Liver (tissue), 3 donors: ENCODE measurements at regions not wholly inside any gene's neighbourhood (a gene's known extent, or its start where the extent isn't known, plus 50 kb on each side); places are given as distances from the start of the nearest gene placed in this dataset.

Source experiments
- ATF3 ChIP-seq: IDR thresholded peaks from 2 replicates; pipeline ENCODE4 v1.6.1; 2016; ENCODE audit warnings: antibody characterized with exemption
- CTCF ChIP-seq: fragments of 150-350 bp; IDR thresholded peaks from 2 replicates; pipeline ENCODE4 v1.5.1; 2017; ENCODE audit warnings: improper control_type of control experiment, low read depth, low read length; ENCODE audit not compliant: missing input control
- EGR1 ChIP-seq, 2 donors: IDR thresholded peaks; 2 replicates each; pipeline ENCODE4 v1.6.1; 2016 to 2018; ENCODE audit warnings: antibody characterized with exemption in 2 of 2, low read depth in 2 of 2
- FOXA1 ChIP-seq: IDR thresholded peaks from 2 replicates; pipeline ENCODE4 v1.6.1; 2016; ENCODE audit warnings: antibody characterized with exemption
- FOXA2 ChIP-seq: IDR thresholded peaks from 2 replicates; pipeline ENCODE4 v1.6.1; 2016; ENCODE audit warnings: antibody characterized with exemption
- GABPA ChIP-seq, 2 donors: IDR thresholded peaks in 1 of 2; conservative IDR thresholded peaks in 1 of 2; 2 replicates each; pipeline ENCODE4 v1.6.1; 2016; ENCODE audit warnings: antibody characterized with exemption in 2 of 2, mild to moderate bottlenecking in 1 of 2, moderate library complexity in 1 of 2
- HNF4A ChIP-seq, 2 donors: conservative IDR thresholded peaks; 2 replicates each; pipeline ENCODE4 v1.6.1; 2016; ENCODE audit warnings: antibody characterized with exemption in 2 of 2, mild to moderate bottlenecking in 2 of 2
- MAX ChIP-seq: IDR thresholded peaks from 2 replicates; pipeline ENCODE4 v1.6.1; 2016; ENCODE audit warnings: antibody characterized with exemption
- RAD21 ChIP-seq, 2 donors: IDR thresholded peaks; 2 replicates each; pipeline ENCODE4 v1.6.1; 2016; ENCODE audit warnings: antibody characterized with exemption in 2 of 2, mild to moderate bottlenecking in 2 of 2
- RXRA ChIP-seq, 2 donors: IDR thresholded peaks; 2 replicates each; pipeline ENCODE4 v1.6.1; 2017 to 2018; ENCODE audit warnings: antibody characterized with exemption in 2 of 2, mild to moderate bottlenecking in 1 of 2
- SP1 ChIP-seq: IDR thresholded peaks from 2 replicates; pipeline ENCODE4 v1.6.1; 2018; ENCODE audit warnings: antibody characterized with exemption, mild to moderate bottlenecking
- TAF1 ChIP-seq: conservative IDR thresholded peaks from 2 replicates; pipeline ENCODE4 v1.6.1; 2016; ENCODE audit warnings: antibody characterized with exemption, mild to moderate bottlenecking
- YY1 ChIP-seq: IDR thresholded peaks from 2 replicates; pipeline ENCODE4 v1.6.1; 2016; ENCODE audit warnings: antibody characterized with exemption, mild to moderate bottlenecking
- ZBTB33 ChIP-seq: IDR thresholded peaks from 2 replicates; pipeline ENCODE4 v1.6.1; 2016; ENCODE audit warnings: antibody characterized with exemption
- donor health status: healthy.
- donor health status: healthy.

GRCh38 chr18:51540562-51540961 lies 343.1 kb upstream of the MEX3C start:
- no peak for TF ChIP-seq CTCF
- TF ChIP-seq FOXA2 = no peak
- TF ChIP-seq SP1 = no peak
- no peak for TF ChIP-seq ATF3
- no peak for TF ChIP-seq TAF1
- TF ChIP-seq MAX = no peak
- TF ChIP-seq RXRA (IDR thresholded peaks at IDR 0.05) = no peak
- TF ChIP-seq ZBTB33 = no peak
- no peak for TF ChIP-seq RAD21 (IDR thresholded peaks at IDR 0.05)
- no peak for TF ChIP-seq EGR1 (IDR thresholded peaks at IDR 0.05; ENCODE audit: low read depth in 2 of 2)
- TF ChIP-seq FOXA1 = no peak
- TF ChIP-seq HNF4A (conservative IDR thresholded peaks at IDR 0.05) = no peak
- TF ChIP-seq YY1 = no peak
- TF ChIP-seq GABPA (IDR thresholded peaks at IDR 0.05 in 1 of 2, conservative IDR thresholded peaks at IDR 0.05 in 1 of 2) = no peak
